Caco-2 (cell line): ENCODE measurements at regions not wholly inside any gene's neighbourhood (a gene's known extent, or its start where the extent isn't known, plus 50 kb on each side); places are given as distances from the start of the nearest gene placed in this dataset.

Experiments used
- BruUV-seq: library from RNA; stranded (reverse); fragments of 400-500 nt; replicated peaks from 2 replicates; lab custom pipeline; 2021; lab: Mats Ljungman, UMichigan
- CTCF ChIA-PET: fragments of 300-600 bp; sonication (Branson Sonifier 250); formaldehyde crosslinking; loops from one replicate; lab custom pipeline; 2022; ENCODE audit warnings: antibody characterized with exemption; lab: Charles Lee
- POLR2A ChIA-PET: fragments of 300-600 bp; sonication (Branson Sonifier 250); formaldehyde crosslinking; loops from one replicate; lab custom pipeline; 2022; ENCODE audit warnings: antibody characterized with exemption; lab: Charles Lee
- DNase-seq, 2 experiments: peaks; one replicate each; pipeline versions ENCODE4 v3.0.0 to v3.0.0-alpha.2; 2020 to 2022
- H3K27me3 ChIP-seq: replicated peaks from 2 replicates; pipeline ENCODE4 v1.6.0; 2011; ENCODE audit warnings: low read length; ENCODE audit not compliant: control insufficient read depth, insufficient read depth
- H3K36me3 ChIP-seq: 2 replicates; pipeline ENCODE4 v1.5.1; 2011; ENCODE audit warnings: low read length; ENCODE audit not compliant: control insufficient read depth, insufficient read depth
- H3K4me1 ChIP-seq: fragments of 250-450 bp; sonication (Bioruptor Pico); 2 replicates; pipeline ENCODE4 v1.5.1; 2020; ENCODE audit warnings: mild to moderate bottlenecking
- H3K4me3 ChIP-seq: 2 replicates; pipeline ENCODE4 v1.5.1; 2011; ENCODE audit warnings: low read depth, mild to moderate bottlenecking, control low read depth, low read length
- H3K9me3 ChIP-seq: fragments of 250-450 bp; sonication (Bioruptor Pico); 2 replicates; pipeline ENCODE4 v1.5.1; 2020; ENCODE audit warnings: mild to moderate bottlenecking, moderate library complexity
- H3K27ac Mint-ChIP-seq: one replicate; pipeline ENCODE4 v1.8.0; 2022; ENCODE audit warnings: mixed read lengths; ENCODE audit not compliant: unreplicated experiment
- H3K27me3 Mint-ChIP-seq: one replicate; pipeline ENCODE4 v1.8.0; 2022; ENCODE audit warnings: mixed read lengths; ENCODE audit not compliant: insufficient read depth, unreplicated experiment
- H3K36me3 Mint-ChIP-seq: one replicate; pipeline ENCODE4 v1.8.0; 2022; ENCODE audit warnings: mild to moderate bottlenecking, mixed read lengths; ENCODE audit not compliant: insufficient read depth, unreplicated experiment
- H3K4me1 Mint-ChIP-seq: one replicate; pipeline ENCODE4 v1.8.0; 2022; ENCODE audit warnings: low read depth, mixed read lengths; ENCODE audit not compliant: unreplicated experiment
- H3K4me3 Mint-ChIP-seq: one replicate; pipeline ENCODE4 v1.8.0; 2022; ENCODE audit warnings: mild to moderate bottlenecking, moderate library complexity, mixed read lengths; ENCODE audit not compliant: unreplicated experiment
- H3K9me3 Mint-ChIP-seq: one replicate; pipeline ENCODE4 v1.8.0; 2022; ENCODE audit warnings: mixed read lengths; ENCODE audit not compliant: unreplicated experiment
- CTCF ChIP-seq, 2 experiments: fragments of 200-600 bp in 1 of 2; IDR thresholded peaks; 1 replicate in 1 of 2; 2 replicates in 1 of 2; pipeline versions ENCODE4 v1.5.1 to v1.8.0; 2011 to 2022; ENCODE audit warnings: antibody characterized with exemption in 1 of 2, control low read depth in 1 of 2, inconsistent platforms in 1 of 2, low read depth in 1 of 2, low read length in 1 of 2, mild to moderate bottlenecking in 1 of 2, moderate library complexity in 1 of 2; ENCODE audit not compliant: insufficient read depth in 1 of 2, severe bottlenecking in 1 of 2, unreplicated experiment in 1 of 2
- intact Hi-C: fragments of 100-400 bp; cut with micrococcal nuclease; formaldehyde crosslinking; loops from one replicate; pipeline ENCODE4 v1.10.0; 2022; ENCODE audit not compliant: unreplicated experiment

- CTCF ChIA-PET: interaction anchor here (0.7 kb wide), 1 partner anchor 148 kb away, joined by 3 read pairs; no protein-coding TSS in a partner anchor
Measured at GRCh38 chr11:45745065-45745811, 59.7 kb upstream of the SLC35C1 start.

GRCh38 chr11:45743556-45744468 lies 61.1 kb upstream of the SLC35C1 start:
- no TSS peak for BruUV-seq
- DNase-seq: no peak
- H3K27me3 ChIP-seq: no peaks in the 10 kb centered on the region
- Mint-ChIP-seq H3K27ac (no peak overlapping the region), H3K36me3 (no peaks in the 10 kb centered on the region), H3K9me3 (no peaks in the 10 kb centered on the region), H3K4me1 (no peaks in the 10 kb centered on the region), H3K4me3 (no peak overlapping the region), H3K27me3 (peaks cover 32% of the 10 kb centered on the region)
- no peaks in the 10 kb centered on the region for H3K4me1 ChIP-seq
- POLR2A ChIA-PET: no interaction called here
- intact Hi-C loops: no loop called here
- H3K36me3 ChIP-seq: no peaks in the 10 kb centered on the region
- no peaks in the 10 kb centered on the region for H3K9me3 ChIP-seq
- H3K4me3 ChIP-seq: no peak overlapping the region
- TF ChIP-seq CTCF (IDR thresholded peaks at IDR 0.05; ENCODE audit: insufficient read depth in 1 of 2, low read depth in 1 of 2, low read length in 1 of 2, severe bottlenecking in 1 of 2, unreplicated experiment in 1 of 2): no peak
- CTCF ChIA-PET: interaction anchor here (0.6 kb wide), 1 partner anchor 373 kb away, joined by 3 read pairs; no protein-coding TSS in a partner anchor

More at GRCh38 chr11:45745065-45745811, 59.7 kb upstream of the SLC35C1 start:
- no peaks in the 10 kb centered on the region for H3K4me1 Mint-ChIP-seq
- no peaks in the 10 kb centered on the region for H3K36me3 ChIP-seq
- H3K4me3 Mint-ChIP-seq: no peak overlapping the region
- peaks cover 39% of the 10 kb centered on the region for H3K27me3 Mint-ChIP-seq
- BruUV-seq: no TSS peak
- H3K9me3 ChIP-seq: no peaks in the 10 kb centered on the region
- POLR2A ChIA-PET: no interaction called here
- H3K27me3 ChIP-seq: no peaks in the 10 kb centered on the region
- no peaks in the 10 kb centered on the region for H3K4me1 ChIP-seq
- no peaks in the 10 kb centered on the region for H3K9me3 Mint-ChIP-seq
- H3K27ac Mint-ChIP-seq: no peak overlapping the region
- no peak overlapping the region for H3K4me3 ChIP-seq
- DNase-seq: no peak
- TF ChIP-seq CTCF (IDR thresholded peaks at IDR 0.05; ENCODE audit: insufficient read depth in 1 of 2, low read depth in 1 of 2, low read length in 1 of 2, severe bottlenecking in 1 of 2, unreplicated experiment in 1 of 2): no peak
- intact Hi-C loops: no loop called here
- H3K36me3 Mint-ChIP-seq: no peaks in the 10 kb centered on the region

GRCh38 chr11:45741582-45741981 lies 63.4 kb upstream of the SLC35C1 start:
- peaks cover 7% of the 10 kb centered on the region for H3K9me3 Mint-ChIP-seq
- Histone ChIP-seq H3K4me1 (no peaks in the 10 kb centered on the region), H3K36me3 (no peaks in the 10 kb centered on the region), H3K27me3 (no peaks in the 10 kb centered on the region), H3K9me3 (no peaks in the 10 kb centered on the region), H3K4me3 (no peak overlapping the region)
- intact Hi-C loops: no loop called here
- no TSS peak for BruUV-seq
- no peak for TF ChIP-seq CTCF (IDR thresholded peaks at IDR 0.05; ENCODE audit: insufficient read depth in 1 of 2, low read depth in 1 of 2, low read length in 1 of 2, severe bottlenecking in 1 of 2, unreplicated experiment in 1 of 2)
- CTCF ChIA-PET: no interaction called here
- peaks cover 20% of the 10 kb centered on the region for H3K27me3 Mint-ChIP-seq
- no peak overlapping the region for H3K4me3 Mint-ChIP-seq
- POLR2A ChIA-PET: no interaction called here
- H3K36me3 Mint-ChIP-seq: no peaks in the 10 kb centered on the region
- H3K4me1 Mint-ChIP-seq: no peaks in the 10 kb centered on the region
- H3K27ac Mint-ChIP-seq: no peak overlapping the region
- no peak for DNase-seq
